DND-41 (cell line): ENCODE measurements at regions not wholly inside any gene's neighbourhood (a gene's known extent, or its start where the extent isn't known, plus 50 kb on each side); places are given as distances from the start of the nearest gene placed in this dataset.

Experiments
- ATAC-seq: fragments of 200-7000 bp; cut with Tn5 transposase; 3 replicates; pipeline ENCODE4 v1.9.1; 2021; ENCODE audit warnings: low read depth; ENCODE audit not compliant: insufficient read depth
- DNase-seq: peaks from one replicate; pipeline ENCODE4 v3.0.0-alpha.2; 2020
- H2AFZ ChIP-seq: 2 replicates; pipeline ENCODE4 v1.6.0; 2012; ENCODE audit warnings: low read depth, low read length
- H3K27ac ChIP-seq: 2 replicates; pipeline ENCODE4 v1.5.1; 2012; ENCODE audit warnings: low read length, inconsistent platforms
- H3K27me3 ChIP-seq: fragments of 200-600 bp; sonication (generic); 2 replicates; pipeline ENCODE4 v1.6.0; 2012; ENCODE audit warnings: low read length, mild to moderate bottlenecking, inconsistent platforms; ENCODE audit not compliant: insufficient read depth, poor library complexity
- H3K36me3 ChIP-seq: 2 replicates; pipeline ENCODE4 v1.5.1; 2012; ENCODE audit warnings: low read length, inconsistent platforms; ENCODE audit not compliant: insufficient read depth
- H3K4me1 ChIP-seq: 2 replicates; pipeline ENCODE4 v1.5.1; 2012; ENCODE audit warnings: mild to moderate bottlenecking, low read length; ENCODE audit not compliant: insufficient read depth
- H3K4me2 ChIP-seq: 2 replicates; pipeline ENCODE4 v1.6.0; 2012; ENCODE audit warnings: mild to moderate bottlenecking, moderate library complexity, low read length, inconsistent platforms; ENCODE audit not compliant: insufficient read depth
- H3K4me3 ChIP-seq, 2 experiments: fragments of 200-600 bp in 1 of 2; shearing (Covaris generic) in 1 of 2; 2 replicates each; pipeline ENCODE4 v1.5.1; 2012 to 2016; ENCODE audit warnings: inconsistent platforms in 2 of 2, low read length in 2 of 2, mild to moderate bottlenecking in 2 of 2, low read depth in 1 of 2, moderate library complexity in 1 of 2
- H3K79me2 ChIP-seq: 2 replicates; pipeline ENCODE4 v1.6.0; 2012; ENCODE audit warnings: low read length, inconsistent platforms; ENCODE audit not compliant: insufficient read depth
- H3K9ac ChIP-seq: 2 replicates; pipeline ENCODE4 v1.6.0; 2012; ENCODE audit warnings: low read depth, mild to moderate bottlenecking, inconsistent platforms, low read length, moderate library complexity
- H3K9me3 ChIP-seq: 2 replicates; pipeline ENCODE4 v1.5.1; 2012; ENCODE audit warnings: low read length, moderate library complexity, mild to moderate bottlenecking, inconsistent platforms; ENCODE audit not compliant: insufficient read depth, severe bottlenecking
- H4K20me1 ChIP-seq: 2 replicates; pipeline ENCODE4 v1.6.0; 2012; ENCODE audit warnings: low read length; ENCODE audit not compliant: insufficient read depth
- EZH2 ChIP-seq: IDR thresholded peaks from 3 replicates; pipeline ENCODE4 v1.6.1; 2012; ENCODE audit warnings: borderline replicate concordance, low read depth, mild to moderate bottlenecking, moderate library complexity, low read length, inconsistent platforms; ENCODE audit not compliant: severe bottlenecking
- TF ChIP-seq, protein P1 (sequence below): IDR thresholded peaks from 2 replicates; pipeline ENCODE4 v1.5.1; 2012; ENCODE audit warnings: borderline replicate concordance, low read length, moderate library complexity, mild to moderate bottlenecking; ENCODE audit not compliant: poor library complexity, severe bottlenecking; ENCODE audit errors: extremely low read depth

DNA sequence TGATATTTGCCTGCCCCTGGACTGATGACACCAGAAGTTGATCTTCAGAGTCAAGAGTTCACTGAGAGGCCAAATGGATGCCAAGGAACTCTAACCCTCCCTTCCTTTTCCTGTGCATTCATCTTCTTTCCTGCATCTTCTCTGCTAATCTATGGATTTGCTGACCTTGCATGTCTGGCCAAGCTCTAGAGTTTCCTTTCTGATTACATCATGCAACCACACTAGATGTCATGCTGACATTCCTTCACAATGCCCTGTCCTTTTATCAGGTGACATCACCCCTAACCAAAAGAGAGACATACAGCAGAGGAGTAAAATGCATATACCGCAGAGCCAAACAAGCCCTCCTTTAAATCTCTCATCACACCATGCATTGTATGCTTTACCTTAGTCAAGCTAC is 487.6 kb downstream of the TFAP2A start:
- no peaks in the 10 kb centered on the region for H3K4me1 ChIP-seq
- no peak for DNase-seq
- no peak for ATAC-seq
- TF ChIP-seq EZH2 = no peak
- TF ChIP-seq, protein P1, sequence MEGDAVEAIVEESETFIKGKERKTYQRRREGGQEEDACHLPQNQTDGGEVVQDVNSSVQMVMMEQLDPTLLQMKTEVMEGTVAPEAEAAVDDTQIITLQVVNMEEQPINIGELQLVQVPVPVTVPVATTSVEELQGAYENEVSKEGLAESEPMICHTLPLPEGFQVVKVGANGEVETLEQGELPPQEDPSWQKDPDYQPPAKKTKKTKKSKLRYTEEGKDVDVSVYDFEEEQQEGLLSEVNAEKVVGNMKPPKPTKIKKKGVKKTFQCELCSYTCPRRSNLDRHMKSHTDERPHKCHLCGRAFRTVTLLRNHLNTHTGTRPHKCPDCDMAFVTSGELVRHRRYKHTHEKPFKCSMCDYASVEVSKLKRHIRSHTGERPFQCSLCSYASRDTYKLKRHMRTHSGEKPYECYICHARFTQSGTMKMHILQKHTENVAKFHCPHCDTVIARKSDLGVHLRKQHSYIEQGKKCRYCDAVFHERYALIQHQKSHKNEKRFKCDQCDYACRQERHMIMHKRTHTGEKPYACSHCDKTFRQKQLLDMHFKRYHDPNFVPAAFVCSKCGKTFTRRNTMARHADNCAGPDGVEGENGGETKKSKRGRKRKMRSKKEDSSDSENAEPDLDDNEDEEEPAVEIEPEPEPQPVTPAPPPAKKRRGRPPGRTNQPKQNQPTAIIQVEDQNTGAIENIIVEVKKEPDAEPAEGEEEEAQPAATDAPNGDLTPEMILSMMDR = no peak
- H3K4me2 ChIP-seq = no peak overlapping the region
- H3K9ac ChIP-seq = no peak overlapping the region
- no peak overlapping the region for H3K27ac ChIP-seq
- H3K27me3 ChIP-seq = no peaks in the 10 kb centered on the region
- no peak overlapping the region for H2AFZ ChIP-seq
- H3K79me2 ChIP-seq = no peaks in the 10 kb centered on the region
- no peaks in the 10 kb centered on the region for H3K9me3 ChIP-seq
- H3K36me3 ChIP-seq = no peaks in the 10 kb centered on the region
- H3K4me3 ChIP-seq = no peak overlapping the region
- no peaks in the 10 kb centered on the region for H4K20me1 ChIP-seq

DNA sequence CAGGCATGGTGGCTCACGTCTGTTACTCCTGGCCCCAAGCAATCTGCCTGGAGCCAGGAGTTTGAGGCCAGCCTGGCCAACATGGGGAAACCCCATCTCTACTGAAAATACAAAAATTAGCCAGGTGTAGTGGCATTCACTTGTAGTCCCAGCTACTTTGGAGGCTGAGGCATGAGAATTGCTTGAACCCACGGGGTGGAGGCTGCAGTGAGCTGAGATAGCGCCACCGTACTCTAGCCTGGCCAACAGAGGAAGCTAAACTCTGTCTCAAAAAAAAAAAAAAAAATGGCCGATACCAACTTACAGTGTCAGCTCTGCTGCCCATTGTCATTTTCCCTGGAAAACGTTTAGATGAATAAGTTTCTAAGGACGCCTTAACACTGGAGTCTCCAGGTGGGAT is 489.9 kb downstream of the TFAP2A start:
- Histone ChIP-seq H3K27me3 (no peaks in the 10 kb centered on the region), H3K79me2 (no peaks in the 10 kb centered on the region), H3K36me3 (no peaks in the 10 kb centered on the region), H3K9me3 (no peaks in the 10 kb centered on the region), H2AFZ (no peak overlapping the region), H3K4me3 (no peak overlapping the region), H4K20me1 (no peaks in the 10 kb centered on the region), H3K4me1 (no peaks in the 10 kb centered on the region), H3K4me2 (no peak overlapping the region), H3K27ac (no peak overlapping the region), H3K9ac (no peak overlapping the region)
- DNase-seq (no peak), ATAC-seq (no peak)
- no peak for TF ChIP-seq EZH2
- TF ChIP-seq, protein P1 = no peak

DNA sequence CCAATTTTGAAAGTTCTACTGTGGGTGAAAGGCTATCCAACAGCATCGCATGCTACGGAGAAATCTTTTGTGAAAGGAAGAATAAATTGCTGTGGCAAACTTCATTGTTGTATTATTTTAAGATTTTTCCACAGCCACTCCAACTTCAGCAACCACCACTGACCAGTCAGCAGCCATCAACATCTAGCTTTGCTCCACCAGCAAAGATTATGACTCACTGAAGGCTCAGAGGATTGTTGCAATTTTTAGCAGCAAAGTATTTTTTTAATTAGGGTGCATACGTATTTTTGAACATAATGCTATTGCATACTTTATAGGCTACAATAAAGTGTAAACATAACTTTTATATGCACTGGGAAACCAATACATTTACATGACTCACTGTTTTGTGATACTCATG is 493.5 kb downstream of the TFAP2A start:
- H3K79me2 ChIP-seq = no peaks in the 10 kb centered on the region
- no peak overlapping the region for H3K4me2 ChIP-seq
- ATAC-seq (no peak), DNase-seq (no peak)
- H3K27me3 ChIP-seq = no peaks in the 10 kb centered on the region
- no peaks in the 10 kb centered on the region for H3K4me1 ChIP-seq
- H3K9me3 ChIP-seq = no peaks in the 10 kb centered on the region
- no peak overlapping the region for H2AFZ ChIP-seq
- H3K4me3 ChIP-seq = no peak overlapping the region
- H4K20me1 ChIP-seq = no peaks in the 10 kb centered on the region
- no peaks in the 10 kb centered on the region for H3K36me3 ChIP-seq
- no peak overlapping the region for H3K9ac ChIP-seq
- no peak overlapping the region for H3K27ac ChIP-seq
- TF ChIP-seq, protein P1 = no peak
- no peak for TF ChIP-seq EZH2

DNA sequence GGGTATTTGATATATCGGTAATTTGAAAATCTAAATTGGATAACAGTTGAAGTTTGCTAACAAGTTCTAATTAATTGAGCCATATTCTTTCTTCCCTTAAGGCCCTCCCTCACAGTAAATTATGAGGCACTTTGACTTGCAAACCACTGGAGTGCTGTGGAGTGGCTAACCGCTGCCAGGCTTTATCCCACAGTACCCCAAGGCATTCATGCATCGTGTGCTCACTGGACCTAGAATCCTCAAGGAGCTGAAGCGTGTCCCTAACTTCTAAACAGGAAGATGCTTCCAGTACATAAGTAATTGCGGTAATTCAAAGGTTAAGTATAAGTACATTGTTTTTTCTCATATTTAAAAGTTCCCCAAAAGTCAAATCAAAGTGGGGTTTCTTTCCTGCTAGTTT is 499.9 kb downstream of the TFAP2A start:
- H3K27ac ChIP-seq = no peak overlapping the region
- TF ChIP-seq, protein P1 = no peak
- no peak for TF ChIP-seq EZH2
- no peaks in the 10 kb centered on the region for H3K4me1 ChIP-seq
- H3K79me2 ChIP-seq = no peaks in the 10 kb centered on the region
- H3K36me3 ChIP-seq = no peaks in the 10 kb centered on the region
- no peak overlapping the region for H3K9ac ChIP-seq
- DNase-seq (no peak), ATAC-seq (no peak)
- no peaks in the 10 kb centered on the region for H3K9me3 ChIP-seq
- H4K20me1 ChIP-seq = no peaks in the 10 kb centered on the region
- H3K4me3 ChIP-seq = no peak overlapping the region
- no peaks in the 10 kb centered on the region for H3K27me3 ChIP-seq
- no peak overlapping the region for H3K4me2 ChIP-seq
- H2AFZ ChIP-seq = no peak overlapping the region
